HFFc6 (cell line): ENCODE measurements at regions not wholly inside any gene's neighbourhood (a gene's known extent, or its start where the extent isn't known, plus 50 kb on each side); places are given as distances from the start of the nearest gene placed in this dataset.

Experiments
- DNase-seq: peaks from one replicate; pipeline ENCODE4 v3.0.0-alpha.2; 2018
- H3K27ac Mint-ChIP-seq: 2 replicates; pipeline ENCODE4 v1.8.0; 2020; ENCODE audit warnings: mild to moderate bottlenecking, mixed read lengths
- H3K27me3 Mint-ChIP-seq: 2 replicates; pipeline ENCODE4 v1.8.0; 2021; ENCODE audit warnings: mild to moderate bottlenecking, moderate library complexity, mixed read lengths; ENCODE audit not compliant: insufficient read depth
- H3K36me3 Mint-ChIP-seq: 2 replicates; pipeline ENCODE4 v1.8.0; 2021; ENCODE audit warnings: low read depth, mixed read lengths
- H3K4me1 Mint-ChIP-seq: 2 replicates; pipeline ENCODE4 v1.8.0; 2020; ENCODE audit warnings: low read depth, mixed read lengths
- H3K4me3 Mint-ChIP-seq: 2 replicates; pipeline ENCODE4 v1.8.0; 2020; ENCODE audit warnings: mild to moderate bottlenecking, moderate library complexity, mixed read lengths
- H3K9me3 Mint-ChIP-seq: 2 replicates; pipeline ENCODE4 v1.8.0; 2020; ENCODE audit warnings: mild to moderate bottlenecking, mixed read lengths
- TF ChIP-seq, protein P1 (sequence below): fragments of 200-600 bp; sonication (generic); IDR thresholded peaks from 2 replicates; pipeline ENCODE4 v1.5.0; 2021; ENCODE audit warnings: antibody characterized with exemption, mild to moderate bottlenecking

DNA sequence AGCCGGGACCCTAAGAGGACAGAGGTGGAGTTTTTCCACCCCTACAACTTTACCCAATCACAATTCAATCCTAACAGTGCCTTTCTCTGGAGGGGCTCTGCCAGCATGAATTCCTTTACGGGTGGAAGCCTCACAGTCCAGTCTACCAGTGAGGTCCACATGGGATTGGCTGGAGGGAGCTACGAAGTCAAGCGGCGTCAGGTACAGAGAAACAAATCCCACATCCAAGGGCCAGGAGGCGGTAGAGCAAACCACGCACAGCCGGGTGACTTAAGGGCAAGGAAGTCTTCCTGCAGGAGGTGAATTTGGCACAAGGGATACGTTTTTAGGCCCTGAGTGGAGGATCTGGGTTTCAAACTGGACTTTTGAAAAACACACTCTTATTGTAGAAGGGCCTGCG, 199.6 kb downstream of the UQCRFS1 start:
- Mint-ChIP-seq H3K4me3 (no peak overlapping the region), H3K36me3 (no peaks in the 10 kb centered on the region), H3K27me3 (peaks cover 27% of the 10 kb centered on the region), H3K27ac (no peak overlapping the region), H3K4me1 (no peaks in the 10 kb centered on the region), H3K9me3 (no peaks in the 10 kb centered on the region)
- DNase-seq: no peak
- TF ChIP-seq, protein P1, sequence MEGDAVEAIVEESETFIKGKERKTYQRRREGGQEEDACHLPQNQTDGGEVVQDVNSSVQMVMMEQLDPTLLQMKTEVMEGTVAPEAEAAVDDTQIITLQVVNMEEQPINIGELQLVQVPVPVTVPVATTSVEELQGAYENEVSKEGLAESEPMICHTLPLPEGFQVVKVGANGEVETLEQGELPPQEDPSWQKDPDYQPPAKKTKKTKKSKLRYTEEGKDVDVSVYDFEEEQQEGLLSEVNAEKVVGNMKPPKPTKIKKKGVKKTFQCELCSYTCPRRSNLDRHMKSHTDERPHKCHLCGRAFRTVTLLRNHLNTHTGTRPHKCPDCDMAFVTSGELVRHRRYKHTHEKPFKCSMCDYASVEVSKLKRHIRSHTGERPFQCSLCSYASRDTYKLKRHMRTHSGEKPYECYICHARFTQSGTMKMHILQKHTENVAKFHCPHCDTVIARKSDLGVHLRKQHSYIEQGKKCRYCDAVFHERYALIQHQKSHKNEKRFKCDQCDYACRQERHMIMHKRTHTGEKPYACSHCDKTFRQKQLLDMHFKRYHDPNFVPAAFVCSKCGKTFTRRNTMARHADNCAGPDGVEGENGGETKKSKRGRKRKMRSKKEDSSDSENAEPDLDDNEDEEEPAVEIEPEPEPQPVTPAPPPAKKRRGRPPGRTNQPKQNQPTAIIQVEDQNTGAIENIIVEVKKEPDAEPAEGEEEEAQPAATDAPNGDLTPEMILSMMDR: no peak

DNA sequence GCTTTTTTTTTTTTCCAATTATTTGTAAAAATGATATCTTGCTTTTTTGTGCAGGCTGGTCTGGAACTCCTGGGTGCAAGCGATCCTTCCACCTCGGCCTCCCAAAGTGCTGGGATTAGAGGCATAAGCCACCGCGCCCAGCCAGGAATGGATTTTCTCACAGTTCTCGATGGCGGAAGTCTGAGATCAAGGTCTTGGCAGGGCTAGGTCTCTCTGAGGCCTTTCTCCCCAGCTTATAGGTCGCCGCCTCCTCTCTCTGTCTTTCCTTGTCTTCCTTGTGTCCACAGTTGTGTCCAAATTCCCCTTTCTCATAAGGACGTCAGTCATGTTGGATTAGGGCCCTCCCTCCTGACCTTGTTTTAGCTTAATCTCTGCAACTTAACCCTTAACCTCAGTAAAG, 200.5 kb downstream of the UQCRFS1 start:
- Mint-ChIP-seq H3K36me3 (no peaks in the 10 kb centered on the region), H3K4me3 (no peak overlapping the region), H3K4me1 (no peaks in the 10 kb centered on the region), H3K27me3 (peaks cover 19% of the 10 kb centered on the region), H3K9me3 (no peaks in the 10 kb centered on the region), H3K27ac (no peak overlapping the region)
- TF ChIP-seq, protein P1: no peak
- DNase-seq: no peak

DNA sequence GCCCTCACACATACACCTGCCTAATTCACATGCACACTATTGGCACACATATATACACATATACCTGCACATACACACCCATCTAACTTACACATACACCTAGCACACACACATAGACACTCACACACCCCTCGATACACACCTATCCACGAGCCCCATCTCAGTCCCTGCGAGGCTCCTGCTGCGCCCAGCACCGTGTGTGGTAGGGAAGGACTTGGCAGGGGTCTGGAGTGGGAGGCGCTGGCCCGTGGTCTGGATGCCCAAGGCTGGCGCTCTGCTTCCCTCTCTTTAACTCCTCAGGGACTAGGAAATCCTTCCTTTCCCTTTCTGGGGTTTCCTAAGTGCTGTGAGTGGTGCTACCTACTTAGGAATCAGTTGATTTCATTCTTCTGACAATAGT, 202.7 kb downstream of the UQCRFS1 start:
- Mint-ChIP-seq H3K4me3 (no peak overlapping the region), H3K9me3 (no peaks in the 10 kb centered on the region), H3K27me3 (peaks cover 12% of the 10 kb centered on the region), H3K27ac (no peak overlapping the region), H3K36me3 (no peaks in the 10 kb centered on the region), H3K4me1 (peaks cover 14% of the 10 kb centered on the region)
- TF ChIP-seq, protein P1: no peak
- DNase-seq: no peak

DNA sequence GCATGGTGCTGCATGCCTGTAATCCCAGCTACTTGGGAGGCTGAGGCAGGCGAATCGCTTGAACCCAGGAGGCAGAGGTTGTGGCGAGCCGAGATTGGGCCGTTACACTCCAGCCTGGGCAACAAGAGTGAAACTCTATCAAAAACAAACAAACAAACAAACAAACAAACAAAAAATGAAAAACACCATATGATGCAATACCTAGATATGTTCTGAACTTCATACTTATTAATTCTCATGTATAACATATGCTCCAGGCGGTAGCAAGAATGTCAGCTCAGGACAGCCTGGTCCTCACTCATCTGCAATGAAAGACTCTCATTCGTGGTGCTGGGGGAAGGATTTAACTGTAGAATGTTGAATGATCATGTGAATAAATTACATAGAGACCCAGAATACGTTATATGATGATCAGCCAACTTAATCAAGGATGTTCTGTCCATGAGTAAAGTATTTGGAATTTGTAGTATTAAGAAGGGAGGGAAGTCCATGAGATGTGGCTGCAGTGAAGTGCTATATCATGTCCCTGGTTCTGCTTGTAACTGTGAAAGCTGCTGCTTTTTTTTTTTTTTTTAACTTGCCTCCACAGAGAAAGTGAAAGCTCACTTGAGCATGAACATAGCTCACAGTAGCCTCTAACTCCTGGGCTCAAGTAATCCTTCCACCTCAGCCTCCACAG, 206.8 kb downstream of the UQCRFS1 start:
- peak; percentile 44 for DNase-seq
- no peaks in the 10 kb centered on the region for H3K36me3 Mint-ChIP-seq
- H3K4me1 Mint-ChIP-seq: peaks cover 25% of the 10 kb centered on the region
- H3K9me3 Mint-ChIP-seq: no peaks in the 10 kb centered on the region
- H3K27me3 Mint-ChIP-seq: peaks cover 1% of the 10 kb centered on the region
- H3K27ac Mint-ChIP-seq: no peak overlapping the region
- no peak overlapping the region for H3K4me3 Mint-ChIP-seq
- TF ChIP-seq, protein P1: no peak

DNA sequence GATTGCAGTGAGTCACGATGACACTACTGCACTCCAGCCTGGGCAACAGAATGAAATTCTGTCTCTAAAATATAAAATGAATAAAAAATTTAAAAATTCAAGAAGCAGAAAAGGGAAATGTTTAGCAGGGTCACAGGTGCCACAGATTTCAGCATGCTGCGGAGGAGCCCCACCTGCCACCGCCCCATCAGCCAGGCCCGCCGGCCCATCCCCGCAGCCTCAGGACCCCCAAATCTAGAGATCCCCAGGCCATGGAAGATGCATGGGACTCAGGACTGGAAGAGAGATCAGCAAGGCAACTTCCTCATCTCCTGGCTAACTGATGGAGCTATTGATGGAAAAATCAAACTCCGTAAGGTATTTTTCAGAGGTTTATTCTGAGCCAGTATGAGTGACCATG, 208.2 kb downstream of the UQCRFS1 start:
- DNase-seq: no peak
- TF ChIP-seq, protein P1: no peak
- Mint-ChIP-seq H3K27ac (no peak overlapping the region), H3K4me1 (peaks cover 26% of the 10 kb centered on the region), H3K36me3 (no peaks in the 10 kb centered on the region), H3K9me3 (no peaks in the 10 kb centered on the region), H3K4me3 (no peak overlapping the region), H3K27me3 (peaks cover 1% of the 10 kb centered on the region)
